ENCODE measurements at regions not wholly inside any gene's neighbourhood (a gene's known extent, or its start where the extent isn't known, plus 50 kb on each side); places are given as distances from the start of the nearest gene placed in this dataset.

DNA sequence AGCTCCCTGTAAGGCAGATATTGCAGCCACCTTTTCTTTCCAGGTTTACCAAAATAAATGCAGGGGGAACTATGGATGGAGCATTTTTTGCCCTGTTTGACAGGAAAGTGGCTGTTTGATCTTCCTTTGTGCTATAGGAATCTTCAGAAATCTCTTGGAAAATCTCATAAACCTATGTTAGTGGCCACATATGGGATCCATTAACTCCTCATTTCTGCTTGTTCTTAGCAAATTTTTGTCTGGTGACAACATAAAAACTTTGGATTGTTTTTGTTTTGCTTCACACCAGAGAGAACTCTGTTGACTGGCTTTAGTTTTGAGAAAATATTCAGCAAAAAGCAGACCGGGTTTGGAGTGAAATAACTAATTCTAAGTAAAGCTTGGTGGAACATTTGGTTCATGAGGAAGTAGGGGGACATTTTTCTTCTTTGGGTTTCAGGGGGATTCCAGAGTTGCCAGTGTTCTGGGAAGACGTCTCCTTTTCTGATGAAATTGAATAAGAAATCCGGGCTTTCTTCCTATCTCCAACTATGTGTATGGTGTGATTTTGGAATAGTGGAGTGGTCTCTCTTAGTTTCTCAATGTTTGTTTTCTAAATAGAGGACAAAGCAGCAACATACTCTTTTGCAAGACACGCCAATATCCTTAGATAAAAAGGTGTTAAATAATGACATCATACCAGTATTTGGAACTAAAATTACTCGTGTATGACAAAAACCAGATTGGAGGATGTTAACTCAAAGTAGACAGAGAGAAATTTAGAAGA lies 174.4 kb downstream of the ICOS start:
- H3K4me2 ChIP-seq (ENCODE audit: low read length), result no peak overlapping the region

DNA sequence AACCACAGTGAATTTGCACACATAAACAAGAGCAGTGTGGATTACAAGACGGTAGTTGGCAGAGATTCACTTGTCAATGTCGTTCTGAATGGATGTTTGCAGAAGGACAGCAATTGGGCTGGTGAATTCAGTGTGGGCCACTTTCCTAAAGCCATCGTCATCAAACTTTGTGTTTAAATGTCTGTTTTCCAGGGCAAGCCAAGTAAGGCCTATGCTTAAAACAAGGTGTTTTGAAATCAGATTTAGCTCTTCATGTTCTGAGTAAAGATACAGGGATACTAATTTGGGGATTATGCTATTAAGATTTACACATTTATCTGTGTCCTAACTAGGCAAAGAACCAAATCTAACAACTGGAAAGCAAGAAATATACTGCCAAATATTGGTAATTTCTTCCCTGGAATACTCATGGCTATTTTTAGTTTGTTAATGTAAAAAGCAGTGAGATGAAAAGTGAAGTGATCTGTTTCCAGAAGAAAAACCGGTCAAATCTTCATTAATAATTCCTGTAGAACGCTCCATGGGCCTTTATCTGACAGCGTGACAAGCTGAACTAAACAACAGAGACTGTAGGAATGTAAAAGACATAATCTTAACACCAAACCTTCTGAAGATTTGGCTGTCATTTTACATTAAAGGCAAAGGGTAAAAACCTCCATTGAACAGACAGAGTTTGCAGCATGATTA lies 175.7 kb downstream of the ICOS start:
- Histone ChIP-seq H3K36me3 (ENCODE audit: insufficient read depth, low read length) (no peaks in the 10 kb centered on the region), H3K4me3 (ENCODE audit: low read length) (no peak overlapping the region), H3K9me3 (replicated peaks; ENCODE audit: low read length) (no peaks in the 10 kb centered on the region), H3K27me3 (ENCODE audit: control insufficient read depth, insufficient read depth, low read length) (peaks cover 4% of the 10 kb centered on the region), H3K4me1 (ENCODE audit: control insufficient read depth, insufficient read depth, low read length) (no peaks in the 10 kb centered on the region), H3K9ac (ENCODE audit: low read depth, low read length) (no peak overlapping the region), H3K4me2 (ENCODE audit: low read length) (no peak overlapping the region)

More for the DNA sequence above, 174.4 kb downstream of the ICOS start:
- H3K4me3 ChIP-seq (ENCODE audit: low read length), result no peak overlapping the region
- no peaks in the 10 kb centered on the region for H3K36me3 ChIP-seq (ENCODE audit: insufficient read depth, low read length)
- no peaks in the 10 kb centered on the region for H3K9me3 ChIP-seq (replicated peaks; ENCODE audit: low read length)
- no peak overlapping the region for H3K9ac ChIP-seq (ENCODE audit: low read depth, low read length)
- no peaks in the 10 kb centered on the region for H3K4me1 ChIP-seq (ENCODE audit: control insufficient read depth, insufficient read depth, low read length)
- peaks cover 4% of the 10 kb centered on the region for H3K27me3 ChIP-seq (ENCODE audit: control insufficient read depth, insufficient read depth, low read length)

DNA sequence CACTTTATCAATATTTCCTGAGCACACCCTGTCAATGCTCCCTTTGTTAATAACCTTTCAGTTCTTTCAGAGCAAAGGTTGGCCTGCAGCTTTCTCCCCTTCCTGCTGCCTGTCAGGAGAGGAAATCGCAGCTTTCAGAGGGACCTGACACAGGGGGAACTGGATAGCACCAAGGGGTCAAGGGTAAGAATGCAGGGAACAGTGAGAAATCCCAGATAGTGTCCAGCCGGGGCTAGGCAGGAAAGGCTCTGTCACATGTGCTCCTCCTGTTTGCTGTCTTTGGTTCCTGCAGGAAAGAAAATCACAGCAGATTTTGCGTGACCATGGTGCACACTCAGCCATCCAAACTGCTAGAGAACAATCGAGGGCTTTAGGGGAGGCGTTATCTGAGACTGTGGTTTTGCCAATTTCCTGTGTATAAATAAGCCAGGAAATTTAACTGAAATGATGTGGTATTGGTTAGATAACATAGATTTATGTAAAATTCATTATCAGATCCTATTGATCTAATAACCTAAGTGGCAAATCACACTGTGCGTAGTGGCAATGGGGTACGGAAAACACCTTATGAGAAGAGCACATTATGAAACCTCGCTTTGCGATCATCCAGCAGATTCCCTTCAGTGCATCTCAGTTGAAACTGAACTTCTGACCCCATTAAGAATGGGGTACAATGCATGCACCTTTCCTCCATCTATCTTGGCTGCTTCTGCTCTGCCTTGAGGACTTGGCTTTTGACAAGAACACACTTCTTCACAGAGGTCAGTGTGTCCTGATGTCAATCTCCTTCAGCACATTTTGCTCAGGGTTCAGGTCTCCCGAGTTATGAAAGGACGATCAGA lies 178.0 kb downstream of the ICOS start:
- no peaks in the 10 kb centered on the region for H3K4me1 ChIP-seq (ENCODE audit: control insufficient read depth, insufficient read depth, low read length)
- H3K36me3 ChIP-seq (ENCODE audit: insufficient read depth, low read length), result no peaks in the 10 kb centered on the region
- no peaks in the 10 kb centered on the region for H3K9me3 ChIP-seq (replicated peaks; ENCODE audit: low read length)
- H3K27me3 ChIP-seq (ENCODE audit: control insufficient read depth, insufficient read depth, low read length), result no peaks in the 10 kb centered on the region
- H3K4me2 ChIP-seq (ENCODE audit: low read length), result no peak overlapping the region
- no peak overlapping the region for H3K9ac ChIP-seq (ENCODE audit: low read depth, low read length)
- H3K4me3 ChIP-seq (ENCODE audit: low read length), result no peak overlapping the region

DNA sequence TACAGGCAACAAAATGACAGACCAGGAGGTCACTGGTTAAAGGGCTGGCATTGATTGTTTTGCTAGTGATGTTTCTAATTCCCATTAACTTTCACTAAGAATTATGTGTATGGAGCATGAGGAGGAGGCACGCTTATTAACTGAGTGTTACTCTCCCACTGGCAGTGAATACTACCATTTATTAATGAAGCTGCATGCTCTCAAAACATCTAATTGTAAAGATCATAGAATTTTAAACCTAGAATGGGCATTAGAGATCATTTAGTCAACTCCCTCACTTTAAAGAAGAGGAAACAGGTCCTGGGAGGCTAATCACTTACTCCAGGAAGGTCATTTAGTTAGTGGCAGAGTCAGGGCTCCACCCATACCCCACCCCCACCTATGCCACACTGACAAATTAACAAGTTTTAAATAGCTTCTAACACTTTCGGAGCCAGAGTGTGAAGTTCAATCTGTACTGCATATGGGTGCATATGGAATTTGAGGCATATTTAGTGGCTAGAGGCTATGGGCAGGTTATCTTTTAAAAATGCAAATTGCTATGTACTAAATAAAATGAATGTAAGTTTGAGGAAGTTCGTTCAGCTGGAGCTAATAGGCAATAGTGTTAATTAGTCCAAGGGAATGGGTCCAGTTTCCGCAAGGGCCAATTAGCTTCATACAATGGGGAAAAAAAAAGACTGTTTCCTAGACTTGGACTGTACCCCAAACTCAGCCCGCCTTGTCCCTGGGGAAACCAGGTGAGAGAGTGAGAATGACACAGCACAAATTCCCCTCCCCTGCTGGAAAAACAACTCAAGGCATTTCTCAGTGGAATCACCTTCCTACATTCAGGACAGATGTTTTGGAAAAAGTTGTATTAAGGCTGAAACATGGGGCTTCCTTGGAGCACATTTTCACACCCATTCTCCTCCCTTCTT lies 178.8 kb downstream of the ICOS start:
- H3K4me1 ChIP-seq (ENCODE audit: control insufficient read depth, insufficient read depth, low read length), result no peaks in the 10 kb centered on the region
- no peaks in the 10 kb centered on the region for H3K36me3 ChIP-seq (ENCODE audit: insufficient read depth, low read length)
- no peaks in the 10 kb centered on the region for H3K9me3 ChIP-seq (replicated peaks; ENCODE audit: low read length)
- H3K9ac ChIP-seq (ENCODE audit: low read depth, low read length), result no peak overlapping the region
- H3K4me2 ChIP-seq (ENCODE audit: low read length), result no peak overlapping the region
- H3K4me3 ChIP-seq (ENCODE audit: low read length), result no peak overlapping the region
- H3K27me3 ChIP-seq (ENCODE audit: control insufficient read depth, insufficient read depth, low read length), result no peaks in the 10 kb centered on the region

DNA sequence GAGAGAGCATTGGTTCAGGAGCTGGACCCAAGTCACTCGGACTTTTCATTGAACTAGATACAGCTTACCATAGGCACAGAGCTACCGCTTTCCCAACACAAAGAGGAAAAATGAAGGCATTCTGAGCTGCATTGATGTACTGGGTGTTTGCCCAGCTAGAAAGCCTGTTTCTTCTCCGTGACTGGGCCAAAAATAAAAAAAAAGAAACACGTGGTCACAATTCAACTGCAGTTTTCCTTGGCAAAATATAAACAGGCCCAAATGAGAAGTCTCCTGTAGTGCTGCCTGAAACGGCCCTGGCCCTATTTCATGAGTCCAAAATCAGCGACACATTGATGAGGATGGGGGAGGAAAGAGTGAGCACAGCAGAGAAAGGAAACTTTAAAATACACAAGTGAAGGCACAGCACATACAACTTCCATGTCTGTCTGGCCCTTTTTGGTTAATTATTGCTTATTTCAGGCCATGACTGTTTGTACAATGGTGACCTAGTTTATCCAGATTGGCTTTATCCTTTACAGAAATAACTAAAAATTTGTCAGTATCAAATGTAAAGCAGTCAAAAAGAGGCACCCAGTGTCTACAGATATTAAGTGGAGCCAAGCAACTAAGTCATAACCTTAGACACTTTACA lies 179.7 kb downstream of the ICOS start:
- no peaks in the 10 kb centered on the region for H3K4me1 ChIP-seq (ENCODE audit: control insufficient read depth, insufficient read depth, low read length)
- no peak overlapping the region for H3K4me2 ChIP-seq (ENCODE audit: low read length)
- H3K36me3 ChIP-seq (ENCODE audit: insufficient read depth, low read length), result no peaks in the 10 kb centered on the region
- H3K9ac ChIP-seq (ENCODE audit: low read depth, low read length), result no peak overlapping the region
- no peaks in the 10 kb centered on the region for H3K9me3 ChIP-seq (replicated peaks; ENCODE audit: low read length)
- no peak overlapping the region for H3K4me3 ChIP-seq (ENCODE audit: low read length)
- no peaks in the 10 kb centered on the region for H3K27me3 ChIP-seq (ENCODE audit: control insufficient read depth, insufficient read depth, low read length)

- Histone ChIP-seq H3K4me3 (ENCODE audit: low read length) (no peak overlapping the region), H3K27me3 (ENCODE audit: control insufficient read depth, insufficient read depth, low read length) (peaks cover 12% of the 10 kb centered on the region), H3K9ac (ENCODE audit: low read depth, low read length) (no peak overlapping the region), H3K4me2 (ENCODE audit: low read length) (no peak overlapping the region), H3K36me3 (ENCODE audit: insufficient read depth, low read length) (no peaks in the 10 kb centered on the region), H3K9me3 (replicated peaks; ENCODE audit: low read length) (no peaks in the 10 kb centered on the region), H3K4me1 (ENCODE audit: control insufficient read depth, insufficient read depth, low read length) (no peaks in the 10 kb centered on the region)
These were observed 185.9 kb downstream of the ICOS start for GRCh38 chr2:204122425-204122824.

- H3K4me3 ChIP-seq (ENCODE audit: low read length), result no peak overlapping the region
- no peak overlapping the region for H3K9ac ChIP-seq (ENCODE audit: low read depth, low read length)
- H3K4me1 ChIP-seq (ENCODE audit: control insufficient read depth, insufficient read depth, low read length), result no peaks in the 10 kb centered on the region
- H3K36me3 ChIP-seq (ENCODE audit: insufficient read depth, low read length), result no peaks in the 10 kb centered on the region
- H3K27me3 ChIP-seq (ENCODE audit: control insufficient read depth, insufficient read depth, low read length), result peaks cover 12% of the 10 kb centered on the region
- no peaks in the 10 kb centered on the region for H3K9me3 ChIP-seq (replicated peaks; ENCODE audit: low read length)
- no peak overlapping the region for H3K4me2 ChIP-seq (ENCODE audit: low read length)
These were observed 187.7 kb downstream of the ICOS start for GRCh38 chr2:204124140-204124750.

- Histone ChIP-seq H3K4me2 (ENCODE audit: low read length) (no peak overlapping the region), H3K9me3 (replicated peaks; ENCODE audit: low read length) (no peaks in the 10 kb centered on the region), H3K4me1 (ENCODE audit: control insufficient read depth, insufficient read depth, low read length) (no peaks in the 10 kb centered on the region), H3K27me3 (ENCODE audit: control insufficient read depth, insufficient read depth, low read length) (peaks cover 29% of the 10 kb centered on the region), H3K9ac (ENCODE audit: low read depth, low read length) (no peak overlapping the region), H3K36me3 (ENCODE audit: insufficient read depth, low read length) (no peaks in the 10 kb centered on the region), H3K4me3 (ENCODE audit: low read length) (no peak overlapping the region)
These were observed 190.1 kb downstream of the ICOS start for GRCh38 chr2:204126705-204127104.

- no peaks in the 10 kb centered on the region for H3K4me1 ChIP-seq (ENCODE audit: control insufficient read depth, insufficient read depth, low read length)
- H3K36me3 ChIP-seq (ENCODE audit: insufficient read depth, low read length), result no peaks in the 10 kb centered on the region
- H3K9ac ChIP-seq (ENCODE audit: low read depth, low read length), result no peak overlapping the region
- H3K9me3 ChIP-seq (replicated peaks; ENCODE audit: low read length), result no peaks in the 10 kb centered on the region
- no peak overlapping the region for H3K4me2 ChIP-seq (ENCODE audit: low read length)
- H3K4me3 ChIP-seq (ENCODE audit: low read length), result no peak overlapping the region
- H3K27me3 ChIP-seq (ENCODE audit: control insufficient read depth, insufficient read depth, low read length), result peaks cover 27% of the 10 kb centered on the region
These were observed 190.7 kb downstream of the ICOS start for GRCh38 chr2:204127238-204127637.

DNA sequence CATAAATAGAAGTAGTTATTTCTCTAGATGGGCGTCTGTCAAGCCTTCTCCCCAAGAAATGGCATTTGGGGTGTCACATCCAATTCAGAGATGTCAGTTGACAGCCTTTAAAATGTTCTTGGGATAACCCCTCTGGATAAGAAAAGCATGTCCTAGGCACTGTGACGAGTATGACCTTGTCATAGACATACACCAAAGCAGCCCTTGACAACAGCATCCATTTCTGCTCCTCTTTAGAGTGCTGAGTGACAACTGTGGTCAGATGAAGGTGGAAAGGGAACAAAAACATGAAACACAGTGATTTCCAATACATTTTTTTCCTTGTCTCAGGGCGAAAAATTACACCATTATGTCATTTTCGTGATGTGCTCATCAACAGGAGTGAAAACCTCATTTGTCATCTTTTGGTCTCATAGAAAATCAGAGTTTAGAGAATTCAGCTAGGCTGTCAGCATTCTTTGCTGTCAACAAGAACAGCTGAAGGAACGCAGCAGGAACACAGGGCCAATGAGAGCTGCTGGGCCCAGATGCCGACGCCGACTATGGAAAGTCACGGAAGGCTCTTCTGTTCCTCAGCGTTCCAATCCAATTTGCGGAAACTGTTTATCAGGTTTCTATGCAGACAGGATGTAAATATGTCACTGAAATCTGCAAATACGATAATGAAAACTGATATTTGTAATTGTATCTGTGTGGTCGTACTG lies 193.2 kb downstream of the ICOS start:
- H3K27me3 ChIP-seq (ENCODE audit: control insufficient read depth, insufficient read depth, low read length), result peaks cover 24% of the 10 kb centered on the region
- H3K4me2 ChIP-seq (ENCODE audit: low read length), result no peak overlapping the region
- no peaks in the 10 kb centered on the region for H3K9me3 ChIP-seq (replicated peaks; ENCODE audit: low read length)
- no peaks in the 10 kb centered on the region for H3K36me3 ChIP-seq (ENCODE audit: insufficient read depth, low read length)
- no peaks in the 10 kb centered on the region for H3K4me1 ChIP-seq (ENCODE audit: control insufficient read depth, insufficient read depth, low read length)
- H3K9ac ChIP-seq (ENCODE audit: low read depth, low read length), result no peak overlapping the region
- H3K4me3 ChIP-seq (ENCODE audit: low read length), result no peak overlapping the region

All from skeletal muscle satellite cell (primary cell).